T-helper 1 cell treated with Interleukin-12 subunit alpha and Interleukin-12 subunit beta and Interleukin-4 antibody, amounts not matched to agents 30 μg/mL and 1 μg/mL, for 36 hours (primary cell): ENCODE measurements at regions not wholly inside any gene's neighbourhood (a gene's known extent, or its start where the extent isn't known, plus 50 kb on each side); places are given as distances from the start of the nearest gene placed in this dataset.
"Not testable (repeated sequence)": the region's sequence is repeated elsewhere in the genome, so short reads cannot be mapped to it uniquely, and the experiment has no call there.

Source experiments
- H3K27ac Mint-ChIP-seq: one replicate; pipeline ENCODE4 v1.8.0; 2021; ENCODE audit warnings: mild to moderate bottlenecking, mixed read lengths
- H3K27me3 Mint-ChIP-seq: one replicate; pipeline ENCODE4 v1.8.0; 2021; ENCODE audit warnings: low read depth, mixed read lengths
- H3K36me3 Mint-ChIP-seq: one replicate; pipeline ENCODE4 v1.8.0; 2021; ENCODE audit warnings: low read depth, mixed read lengths
- H3K4me1 Mint-ChIP-seq: one replicate; pipeline ENCODE4 v1.8.0; 2021; ENCODE audit warnings: low read depth, mixed read lengths
- H3K4me3 Mint-ChIP-seq: one replicate; pipeline ENCODE4 v1.8.0; 2021; ENCODE audit warnings: mild to moderate bottlenecking, moderate library complexity, mixed read lengths
- H3K9me3 Mint-ChIP-seq: one replicate; pipeline ENCODE4 v1.8.0; 2021; ENCODE audit warnings: mixed read lengths

DNA sequence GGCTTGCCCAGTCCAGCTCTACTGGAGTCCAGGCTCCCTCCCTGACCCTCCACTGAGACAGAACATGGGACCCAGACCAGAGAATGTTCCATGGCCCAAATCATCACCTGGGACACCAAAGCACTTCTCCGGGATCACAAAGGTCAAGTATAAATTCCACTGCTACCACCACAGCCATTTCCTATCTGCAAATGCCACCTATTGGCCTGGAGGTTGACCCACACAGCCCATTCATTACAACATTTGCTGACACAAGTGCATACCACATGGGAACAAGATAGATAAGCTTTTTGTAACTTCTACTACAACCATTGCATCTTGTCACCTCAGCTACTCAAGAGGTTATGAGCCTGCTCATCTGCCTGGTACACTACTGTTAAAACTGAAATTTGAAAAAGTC is 126.8 kb upstream of the NECTIN3 start:
- Mint-ChIP-seq H3K9me3 (peaks cover 37% of the 10 kb centered on the region), H3K27me3 (no peaks in the 10 kb centered on the region), H3K4me1 (no peaks in the 10 kb centered on the region), H3K36me3 (no peaks in the 10 kb centered on the region), H3K4me3 (no peak overlapping the region), H3K27ac (no peak overlapping the region)

DNA sequence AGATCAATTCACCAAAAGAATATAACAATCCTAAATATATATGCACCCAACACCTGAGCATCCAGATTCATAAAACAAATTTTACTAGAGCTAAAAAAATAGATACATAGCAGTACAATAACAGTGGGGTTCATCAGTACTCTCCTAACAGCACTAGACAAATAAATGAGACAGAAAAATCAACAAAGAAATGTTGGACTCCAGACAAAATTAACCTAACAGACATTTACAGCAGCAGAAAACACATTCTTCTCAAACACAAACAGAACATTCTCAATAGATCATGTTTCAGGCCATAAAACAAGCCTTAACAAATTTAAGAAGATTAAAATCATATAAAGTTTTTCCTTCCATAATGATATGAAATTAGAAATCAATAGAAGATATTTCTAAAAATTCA is 124.8 kb upstream of the NECTIN3 start:
- H3K27ac Mint-ChIP-seq, result no peak overlapping the region
- peaks cover 45% of the 10 kb centered on the region for H3K9me3 Mint-ChIP-seq
- H3K36me3 Mint-ChIP-seq, result no peaks in the 10 kb centered on the region
- H3K4me1 Mint-ChIP-seq, result no peaks in the 10 kb centered on the region
- H3K4me3 Mint-ChIP-seq, result no peak overlapping the region
- no peaks in the 10 kb centered on the region for H3K27me3 Mint-ChIP-seq

DNA sequence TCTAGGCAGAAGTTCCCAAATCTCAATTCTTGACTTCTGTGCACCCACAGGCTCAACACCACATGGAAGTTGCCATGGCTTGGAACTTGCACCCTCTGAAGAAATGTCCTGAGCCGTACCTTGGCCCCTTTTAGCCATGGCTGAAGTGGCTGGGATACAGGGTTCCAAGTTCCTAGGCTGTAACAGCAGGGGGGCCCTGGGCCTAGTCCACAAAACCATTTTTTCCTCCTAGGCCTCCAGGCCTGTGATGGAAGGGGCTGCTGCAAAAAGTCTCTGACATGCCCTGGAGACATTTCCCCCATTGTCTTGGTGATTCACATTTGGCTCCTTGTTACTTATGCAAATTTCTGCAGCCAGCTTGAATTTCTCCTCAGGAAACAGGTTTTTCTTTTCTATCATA is 122.4 kb upstream of the NECTIN3 start:
- H3K4me1 Mint-ChIP-seq, H3K27ac Mint-ChIP-seq, H3K36me3 Mint-ChIP-seq, H3K4me3 Mint-ChIP-seq, H3K27me3 Mint-ChIP-seq: not testable (repeated sequence)
- H3K9me3 Mint-ChIP-seq, result peaks cover 44% of the 10 kb centered on the region

DNA sequence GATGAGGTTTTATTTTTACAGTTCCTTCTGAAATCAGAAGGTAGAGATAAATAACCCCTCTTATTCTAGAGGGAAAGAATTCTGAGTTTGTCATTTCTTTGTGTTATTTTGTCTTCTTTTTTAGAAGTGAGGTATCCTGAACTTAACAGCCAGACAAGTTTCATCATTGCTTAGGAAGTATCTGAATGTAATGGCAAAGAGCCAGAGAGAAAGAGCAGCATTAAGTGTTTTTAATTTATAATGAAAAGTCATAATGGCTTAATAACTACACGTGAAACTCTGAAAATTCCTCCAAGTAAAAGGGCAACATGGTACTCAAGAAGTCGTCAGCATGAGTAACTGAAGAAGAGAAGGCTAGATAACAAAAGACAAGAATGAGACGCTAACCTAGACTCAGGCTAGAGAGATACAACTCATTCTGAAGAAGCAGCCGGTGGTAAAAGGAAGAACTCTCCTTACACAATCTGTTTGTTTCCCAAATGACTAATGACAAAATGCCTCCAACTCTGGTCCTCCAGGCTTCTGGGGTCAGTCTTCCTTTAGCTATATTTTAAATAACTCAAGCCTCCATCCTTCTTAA is 116.2 kb upstream of the NECTIN3 start:
- no peaks in the 10 kb centered on the region for H3K4me1 Mint-ChIP-seq
- no peaks in the 10 kb centered on the region for H3K36me3 Mint-ChIP-seq
- no peak overlapping the region for H3K27ac Mint-ChIP-seq
- H3K4me3 Mint-ChIP-seq, result no peak overlapping the region
- H3K27me3 Mint-ChIP-seq, result peaks cover 5% of the 10 kb centered on the region
- peaks cover 4% of the 10 kb centered on the region for H3K9me3 Mint-ChIP-seq

DNA sequence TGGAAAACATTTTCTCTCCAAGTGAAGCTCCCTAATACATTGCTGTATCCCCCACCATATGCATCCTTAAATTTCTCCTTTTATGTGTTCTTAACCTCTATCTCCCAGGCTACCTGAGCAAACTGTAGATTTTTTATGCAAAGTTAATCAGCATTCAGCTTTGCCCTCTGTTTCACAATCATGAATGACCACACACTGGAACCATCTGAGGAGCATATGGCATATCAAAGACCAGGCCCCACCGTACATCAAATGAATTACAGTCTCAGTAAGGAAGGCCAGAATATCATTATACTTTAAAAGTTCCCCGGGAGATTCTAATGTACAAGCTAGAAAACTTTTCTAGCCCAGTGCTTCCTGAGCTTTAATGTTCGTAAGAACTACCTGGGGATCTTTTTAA is 115.5 kb upstream of the NECTIN3 start:
- no peaks in the 10 kb centered on the region for H3K4me1 Mint-ChIP-seq

DNA sequence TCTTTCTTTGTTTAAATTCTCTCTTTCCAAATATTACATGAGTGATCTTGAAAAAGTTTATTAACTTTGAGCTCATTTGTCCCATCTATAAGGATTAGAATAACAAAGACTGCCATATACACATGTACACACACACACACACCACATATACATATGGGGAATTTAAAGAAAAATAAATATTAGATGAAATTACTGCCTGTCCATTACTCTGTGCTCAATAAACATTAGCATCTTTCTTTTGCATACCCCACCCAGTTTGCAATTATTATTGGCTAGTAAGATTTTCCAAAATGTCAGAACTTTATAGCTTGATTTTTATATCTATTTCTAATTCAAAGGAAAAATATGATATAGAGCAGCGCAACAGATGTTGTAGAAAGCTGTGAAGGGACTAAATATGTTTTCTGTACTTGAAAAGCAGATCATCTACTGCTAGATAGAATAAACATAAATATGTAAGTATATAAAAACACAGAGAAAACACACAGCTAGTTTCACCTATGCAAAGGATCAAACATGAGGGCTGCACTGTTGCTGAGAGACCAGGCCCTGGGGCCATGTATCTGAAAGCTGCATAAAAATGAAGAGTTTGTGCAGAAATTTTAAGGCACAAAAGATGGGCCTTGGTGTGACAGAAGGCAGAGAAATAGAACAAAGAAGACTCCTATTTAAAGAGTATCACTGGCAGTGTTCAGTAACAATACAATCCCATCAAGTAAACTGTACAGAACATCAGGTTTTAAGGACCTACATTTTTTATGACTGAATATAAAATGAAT is 114.2 kb upstream of the NECTIN3 start:
- Mint-ChIP-seq H3K9me3 (peaks cover 3% of the 10 kb centered on the region), H3K27me3 (peaks cover 5% of the 10 kb centered on the region), H3K4me1 (no peaks in the 10 kb centered on the region), H3K27ac (no peak overlapping the region), H3K4me3 (no peak overlapping the region), H3K36me3 (no peaks in the 10 kb centered on the region)

More for the DNA sequence above, 115.5 kb upstream of the NECTIN3 start:
- Mint-ChIP-seq H3K9me3 (no peaks in the 10 kb centered on the region), H3K27me3 (peaks cover 5% of the 10 kb centered on the region), H3K36me3 (no peaks in the 10 kb centered on the region), H3K4me3 (no peak overlapping the region), H3K27ac (no peak overlapping the region)

DNA sequence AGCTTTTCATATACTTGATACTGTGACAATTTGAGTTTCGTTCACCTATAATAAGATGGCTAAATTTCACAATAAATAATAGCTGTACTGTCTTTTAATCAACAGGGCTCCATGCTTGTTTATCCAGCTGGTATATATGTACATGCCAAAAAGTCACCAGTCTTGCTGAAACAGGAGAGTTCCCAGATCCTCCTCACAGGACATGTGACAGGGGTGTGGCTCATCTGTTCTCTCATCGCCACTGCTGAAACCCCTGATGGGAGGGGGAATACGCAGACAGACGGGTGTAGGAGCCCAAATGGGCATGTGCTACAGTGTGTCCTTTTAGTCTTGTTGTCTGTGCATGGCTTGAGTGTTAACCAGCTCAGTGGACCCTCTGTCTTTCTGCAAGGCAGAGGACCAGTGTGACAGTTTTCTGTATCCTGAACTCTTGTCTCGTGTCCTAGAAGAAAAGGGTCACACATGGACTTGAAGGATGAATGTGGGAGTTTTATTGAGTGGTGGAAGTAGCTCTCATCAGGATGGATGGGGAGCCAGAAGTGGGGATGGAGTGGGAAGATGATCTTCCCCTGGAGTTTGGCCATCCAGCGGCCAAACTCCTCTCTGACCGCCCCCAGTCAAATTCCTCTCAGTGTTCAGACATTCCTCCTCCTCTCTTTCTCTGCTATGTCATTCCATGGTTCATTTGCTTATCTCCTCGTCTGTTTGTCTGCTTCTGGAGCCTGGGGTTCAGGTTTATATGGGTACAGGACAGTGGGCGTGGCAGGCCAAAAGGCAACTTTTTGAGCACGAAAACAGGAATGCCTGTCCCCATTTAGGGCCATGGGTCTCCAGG is 113.1 kb upstream of the NECTIN3 start:
- Mint-ChIP-seq H3K36me3 (no peaks in the 10 kb centered on the region), H3K27me3 (peaks cover 5% of the 10 kb centered on the region), H3K27ac (no peak overlapping the region), H3K4me1 (no peaks in the 10 kb centered on the region), H3K4me3 (no peak overlapping the region), H3K9me3 (peaks cover 4% of the 10 kb centered on the region)

DNA sequence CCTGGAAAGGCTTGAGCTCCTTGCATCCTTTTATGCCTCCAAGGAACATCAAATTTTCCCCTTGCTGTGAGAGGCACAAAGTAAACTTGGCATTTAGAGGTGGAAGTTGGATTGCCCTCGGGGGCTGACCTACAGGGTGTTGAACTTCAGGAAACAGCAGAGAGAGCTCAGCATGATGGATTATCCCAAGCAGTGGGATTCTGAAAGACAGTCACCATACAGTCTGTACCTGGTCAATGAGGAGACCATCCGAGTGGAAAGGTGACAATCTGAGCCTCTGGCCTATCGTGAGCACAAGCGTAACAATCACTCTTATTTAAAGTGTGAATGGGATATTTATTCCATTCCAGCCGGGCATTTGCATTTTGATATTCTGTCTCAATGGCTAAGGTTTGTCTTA is 105.6 kb upstream of the NECTIN3 start:
- Mint-ChIP-seq H3K9me3 (peaks cover 19% of the 10 kb centered on the region), H3K4me1 (no peaks in the 10 kb centered on the region), H3K27ac (no peak overlapping the region), H3K36me3 (no peaks in the 10 kb centered on the region), H3K27me3 (no peaks in the 10 kb centered on the region), H3K4me3 (no peak overlapping the region)

DNA sequence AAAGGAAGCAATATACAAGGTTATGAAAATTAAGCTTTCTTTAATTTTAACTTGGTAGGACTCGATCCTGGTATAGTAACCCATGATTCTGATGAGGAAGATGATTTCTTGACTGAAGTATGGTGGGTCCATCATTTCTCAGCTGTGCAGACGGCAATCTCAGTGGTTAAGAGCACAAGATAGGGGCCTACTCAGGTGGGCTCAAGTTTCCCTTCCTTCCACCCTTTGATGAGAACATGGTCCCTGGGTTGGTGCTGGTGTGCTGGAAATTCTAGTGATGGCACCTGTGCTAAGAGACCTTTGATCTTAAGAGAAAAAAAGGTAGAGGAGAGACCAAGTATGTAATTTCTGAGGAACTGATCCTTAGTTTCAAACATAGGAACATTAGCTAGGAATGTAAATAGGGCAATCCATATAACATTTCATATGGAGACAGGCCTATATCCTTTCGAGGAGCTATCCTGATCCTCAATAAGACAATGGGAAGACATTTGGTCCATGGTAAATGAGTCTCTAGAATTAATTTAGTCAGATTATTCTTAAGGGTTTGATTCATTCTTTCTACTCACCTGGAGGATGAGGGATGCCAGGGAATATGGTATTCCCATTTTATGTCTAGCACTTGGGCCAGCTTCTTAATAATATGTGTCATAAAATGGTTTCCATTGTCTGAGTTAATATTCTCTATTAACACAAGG is 104.5 kb upstream of the NECTIN3 start:
- H3K4me1 Mint-ChIP-seq, result no peaks in the 10 kb centered on the region

DNA sequence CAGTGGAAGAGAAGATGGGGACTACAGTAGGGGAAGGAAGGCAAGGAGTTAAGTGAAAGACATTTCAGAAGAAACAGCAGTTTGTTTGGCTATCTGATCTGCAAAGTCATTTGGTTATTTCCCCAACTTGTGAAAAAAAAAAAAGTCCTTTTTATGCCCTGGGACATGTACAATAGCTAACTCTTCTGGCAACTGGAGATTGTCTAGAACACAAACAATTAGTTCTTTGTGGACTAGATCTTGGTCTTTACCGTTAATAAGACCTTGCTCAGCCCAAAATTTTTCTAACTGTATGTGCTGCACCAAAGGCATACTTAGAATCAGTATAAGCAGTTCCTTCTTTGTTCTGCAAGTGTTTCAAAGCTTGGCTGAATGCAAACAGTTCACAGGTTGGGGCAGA is 103.5 kb upstream of the NECTIN3 start:
- Mint-ChIP-seq H3K4me1 (no peaks in the 10 kb centered on the region), H3K27me3 (no peaks in the 10 kb centered on the region)

More for the DNA sequence above, 104.5 kb upstream of the NECTIN3 start:
- Mint-ChIP-seq H3K4me3 (no peak overlapping the region), H3K9me3 (peaks cover 19% of the 10 kb centered on the region), H3K27me3 (no peaks in the 10 kb centered on the region), H3K36me3 (no peaks in the 10 kb centered on the region), H3K27ac (no peak overlapping the region)

DNA sequence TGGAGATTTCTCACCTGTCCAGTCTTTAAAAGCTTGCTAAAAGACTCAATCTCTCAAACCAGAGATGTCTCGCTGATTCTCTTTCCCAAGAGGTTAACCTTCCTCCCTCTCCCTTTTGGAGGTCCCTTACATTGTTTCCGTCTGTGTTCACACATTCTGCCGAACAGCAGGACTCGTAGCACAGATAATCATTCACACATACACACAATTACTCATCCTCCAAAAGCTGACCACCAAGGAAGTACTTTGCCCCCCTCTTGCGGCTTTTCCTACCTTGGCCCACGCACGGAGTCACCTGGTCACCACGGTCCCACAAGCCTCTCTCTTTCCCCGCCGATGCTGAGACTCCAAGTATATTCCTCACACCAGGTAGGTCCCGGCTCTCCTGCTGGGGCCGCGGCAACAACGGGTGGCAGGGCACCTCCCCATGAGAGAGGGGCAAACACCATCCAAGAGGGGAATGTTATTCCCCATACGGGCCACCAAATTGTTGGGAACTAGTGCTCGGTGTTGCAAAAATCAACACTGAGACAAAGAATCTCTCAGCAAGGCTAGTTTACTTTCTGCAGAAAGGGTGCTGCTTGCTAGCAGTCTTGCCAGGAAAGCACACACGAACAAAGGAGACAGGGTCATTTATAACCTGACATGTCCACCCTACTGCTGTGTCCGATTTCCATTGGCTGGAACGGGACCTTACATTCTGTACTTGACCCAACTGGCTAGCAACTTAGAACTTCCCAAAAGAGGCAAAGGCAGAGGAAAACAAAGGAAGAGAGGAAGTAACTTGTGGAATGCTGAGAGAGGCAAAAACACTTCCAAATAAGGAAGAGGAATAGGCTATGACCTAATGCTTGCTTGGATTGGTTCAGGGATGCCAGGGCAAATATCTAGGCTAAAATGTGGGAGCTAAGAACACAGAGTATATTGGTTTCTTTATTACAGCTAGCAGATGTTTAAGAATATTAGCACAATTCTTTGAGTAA is 102.1 kb upstream of the NECTIN3 start:
- Mint-ChIP-seq H3K9me3 (peaks cover 11% of the 10 kb centered on the region), H3K27me3 (no peaks in the 10 kb centered on the region), H3K4me1 (no peaks in the 10 kb centered on the region), H3K4me3 (no peak overlapping the region), H3K27ac (no peak overlapping the region), H3K36me3 (no peaks in the 10 kb centered on the region)

More for the DNA sequence above, 103.5 kb upstream of the NECTIN3 start:
- Mint-ChIP-seq H3K9me3 (peaks cover 17% of the 10 kb centered on the region), H3K27ac (no peak overlapping the region), H3K36me3 (no peaks in the 10 kb centered on the region), H3K4me3 (no peak overlapping the region)

DNA sequence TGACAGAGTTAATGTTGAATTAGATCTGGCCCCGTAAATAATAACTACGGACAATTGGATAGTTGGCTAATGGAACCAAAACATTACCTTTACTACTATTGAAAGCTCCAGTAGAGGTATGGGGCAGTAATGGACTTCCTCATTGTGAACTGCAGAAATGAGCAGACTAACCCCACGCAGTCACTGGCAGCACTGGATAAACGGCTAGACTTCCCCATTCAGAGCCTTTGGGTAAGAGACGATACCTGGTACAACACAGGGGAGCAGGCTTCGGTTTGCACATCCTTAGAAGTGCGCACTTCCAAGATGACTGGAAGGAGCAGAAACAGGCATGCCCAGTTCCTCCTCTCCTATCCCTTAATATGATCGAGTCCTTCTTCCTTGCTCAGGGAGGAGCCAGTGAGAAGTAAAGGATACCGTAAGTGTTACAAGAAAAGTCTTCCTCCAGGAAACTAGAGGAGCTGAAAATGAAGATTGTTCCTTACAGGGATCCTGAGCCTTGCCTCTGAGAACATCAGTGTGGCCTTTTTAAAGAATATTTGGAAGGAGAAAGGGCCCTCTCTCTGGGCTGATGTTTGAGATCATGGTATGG is 100.5 kb upstream of the NECTIN3 start:
- Mint-ChIP-seq H3K4me1 (no peaks in the 10 kb centered on the region), H3K4me3 (no peak overlapping the region), H3K36me3 (no peaks in the 10 kb centered on the region), H3K27me3 (no peaks in the 10 kb centered on the region), H3K9me3 (peaks cover 8% of the 10 kb centered on the region), H3K27ac (no peak overlapping the region)

DNA sequence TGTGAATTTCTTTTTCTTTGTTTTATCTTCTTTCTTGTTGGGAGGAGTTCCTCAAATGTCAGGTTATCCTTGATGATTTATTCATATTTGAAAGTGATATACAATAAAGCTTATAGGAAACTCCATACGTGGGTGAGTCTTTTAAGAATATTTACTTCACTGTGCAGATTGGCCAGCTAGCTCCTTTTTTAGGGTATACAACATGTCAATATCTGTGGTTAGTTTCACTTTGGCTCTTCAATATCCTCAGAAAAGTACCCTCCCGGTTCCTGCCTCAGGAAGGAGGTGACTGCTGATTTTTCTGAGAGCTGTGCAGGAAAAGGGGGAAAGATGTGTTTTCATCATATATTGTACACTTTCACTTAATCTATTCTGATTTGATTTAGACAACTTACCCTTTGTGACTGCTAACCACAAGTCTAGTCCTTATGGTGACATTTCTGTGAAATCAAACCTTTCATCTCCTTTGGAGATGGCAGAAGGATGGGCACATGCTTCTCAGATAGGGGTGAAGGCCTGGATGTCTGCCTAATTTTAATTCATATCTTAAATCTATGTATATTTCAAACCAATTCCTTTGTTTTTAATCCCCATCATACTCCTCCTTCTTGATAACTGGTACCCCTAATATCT is 98.2 kb upstream of the NECTIN3 start:
- Mint-ChIP-seq H3K4me3 (no peak overlapping the region), H3K4me1 (no peaks in the 10 kb centered on the region), H3K27ac (no peak overlapping the region), H3K36me3 (no peaks in the 10 kb centered on the region), H3K27me3 (peaks cover 5% of the 10 kb centered on the region), H3K9me3 (peaks cover 5% of the 10 kb centered on the region)
